ENCODE measurements at regions not wholly inside any gene's neighbourhood (a gene's known extent, or its start where the extent isn't known, plus 50 kb on each side); places are given as distances from the start of the nearest gene placed in this dataset.

DNA sequence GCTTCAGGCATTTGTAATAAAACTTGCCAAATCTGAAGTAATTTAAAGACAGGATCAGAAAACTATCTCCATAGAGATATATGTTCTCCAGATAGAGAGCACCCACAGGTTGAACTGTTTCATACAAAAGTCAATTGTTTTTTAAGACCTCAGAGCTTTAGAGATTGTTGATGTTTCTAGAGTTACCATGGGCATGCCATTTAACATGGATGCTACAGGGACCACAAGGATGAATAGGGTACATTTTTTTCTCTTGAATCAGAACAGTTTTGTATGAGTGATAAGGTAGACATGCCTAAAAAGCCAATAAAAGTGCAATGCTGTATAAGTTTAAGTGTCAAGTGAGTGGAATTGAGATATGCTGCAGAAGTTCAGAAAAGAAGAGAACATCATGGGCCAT, 511.0 kb upstream of the CAMK1G start:
- H2AFZ ChIP-seq (ENCODE audit: low read length) = no peak overlapping the region
- no peak overlapping the region for H3K4me2 ChIP-seq (ENCODE audit: low read length)
- H3K36me3 ChIP-seq (ENCODE audit: insufficient read depth, low read length) = no peaks in the 10 kb centered on the region
- H3K79me2 ChIP-seq (ENCODE audit: insufficient read depth, low read depth, low read length) = no peaks in the 10 kb centered on the region
- DNase-seq (ENCODE audit: low spot score) = no peak
- H3K9me3 ChIP-seq (ENCODE audit: low read length) = no peaks in the 10 kb centered on the region
- no peaks in the 10 kb centered on the region for H3K9me2 ChIP-seq (ENCODE audit: insufficient read depth, low read length)
- no peaks in the 10 kb centered on the region for H3K4me1 ChIP-seq (ENCODE audit: insufficient read depth, low read length, poor library complexity, severe bottlenecking)
- H3K27ac ChIP-seq (ENCODE audit: low read depth, low read length, poor library complexity, severe bottlenecking) = no peak overlapping the region
- TF ChIP-seq, protein P1, sequence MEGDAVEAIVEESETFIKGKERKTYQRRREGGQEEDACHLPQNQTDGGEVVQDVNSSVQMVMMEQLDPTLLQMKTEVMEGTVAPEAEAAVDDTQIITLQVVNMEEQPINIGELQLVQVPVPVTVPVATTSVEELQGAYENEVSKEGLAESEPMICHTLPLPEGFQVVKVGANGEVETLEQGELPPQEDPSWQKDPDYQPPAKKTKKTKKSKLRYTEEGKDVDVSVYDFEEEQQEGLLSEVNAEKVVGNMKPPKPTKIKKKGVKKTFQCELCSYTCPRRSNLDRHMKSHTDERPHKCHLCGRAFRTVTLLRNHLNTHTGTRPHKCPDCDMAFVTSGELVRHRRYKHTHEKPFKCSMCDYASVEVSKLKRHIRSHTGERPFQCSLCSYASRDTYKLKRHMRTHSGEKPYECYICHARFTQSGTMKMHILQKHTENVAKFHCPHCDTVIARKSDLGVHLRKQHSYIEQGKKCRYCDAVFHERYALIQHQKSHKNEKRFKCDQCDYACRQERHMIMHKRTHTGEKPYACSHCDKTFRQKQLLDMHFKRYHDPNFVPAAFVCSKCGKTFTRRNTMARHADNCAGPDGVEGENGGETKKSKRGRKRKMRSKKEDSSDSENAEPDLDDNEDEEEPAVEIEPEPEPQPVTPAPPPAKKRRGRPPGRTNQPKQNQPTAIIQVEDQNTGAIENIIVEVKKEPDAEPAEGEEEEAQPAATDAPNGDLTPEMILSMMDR (conservative IDR thresholded peaks at IDR 0.05; ENCODE audit: low read length) = no peak
- no peak for TF ChIP-seq EZH2phosphoT487 (IDR thresholded peaks at IDR 0.05; ENCODE audit: borderline replicate concordance, low read depth, low read length)
- intact Hi-C loops (cut with micrococcal nuclease; ENCODE audit: unreplicated experiment) = no loop called here
- no peak overlapping the region for H3K4me3 ChIP-seq (ENCODE audit: low read depth, low read length, poor library complexity, severe bottlenecking)
- no TSS peak for BruUV-seq (replicated peaks)
- POLR2A ChIA-PET = no interaction called here
- CTCF ChIA-PET (ENCODE audit: unreplicated experiment) = no interaction called here
- no peaks in the 10 kb centered on the region for H4K20me1 ChIP-seq (ENCODE audit: insufficient read depth, low read length)

DNA sequence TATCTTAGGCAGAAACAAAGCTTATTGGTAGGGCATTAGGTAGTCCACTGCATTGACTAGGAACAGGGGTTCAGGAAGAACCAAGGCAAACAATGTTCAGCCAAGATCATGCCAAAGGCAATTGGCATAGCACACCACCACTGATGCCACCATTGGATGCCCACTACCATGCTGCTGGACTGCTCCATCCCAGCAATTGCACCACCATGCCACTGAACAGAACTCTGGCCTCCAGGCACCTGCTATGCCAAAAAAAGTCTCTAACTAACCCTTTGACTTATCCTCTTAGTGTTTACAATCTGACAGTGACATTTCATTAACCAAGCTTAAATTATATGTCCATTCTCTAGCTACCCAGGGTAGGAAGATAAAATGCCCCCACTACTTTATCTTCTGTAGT, 509.6 kb upstream of the CAMK1G start:
- ChIA-PET CTCF (ENCODE audit: unreplicated experiment) (no interaction called here), POLR2A (no interaction called here)
- H4K20me1 ChIP-seq (ENCODE audit: insufficient read depth, low read length) = no peaks in the 10 kb centered on the region
- H3K4me3 ChIP-seq (ENCODE audit: low read depth, low read length, poor library complexity, severe bottlenecking) = no peak overlapping the region
- H3K79me2 ChIP-seq (ENCODE audit: insufficient read depth, low read depth, low read length) = no peaks in the 10 kb centered on the region
- DNase-seq (ENCODE audit: low spot score) = no peak
- no peaks in the 10 kb centered on the region for H3K9me2 ChIP-seq (ENCODE audit: insufficient read depth, low read length)
- BruUV-seq (replicated peaks) = no TSS peak
- H3K4me1 ChIP-seq (ENCODE audit: insufficient read depth, low read length, poor library complexity, severe bottlenecking) = no peaks in the 10 kb centered on the region
- no peak overlapping the region for H3K4me2 ChIP-seq (ENCODE audit: low read length)
- no peak overlapping the region for H2AFZ ChIP-seq (ENCODE audit: low read length)
- no peaks in the 10 kb centered on the region for H3K36me3 ChIP-seq (ENCODE audit: insufficient read depth, low read length)
- no peak overlapping the region for H3K27ac ChIP-seq (ENCODE audit: low read depth, low read length, poor library complexity, severe bottlenecking)
- no peaks in the 10 kb centered on the region for H3K9me3 ChIP-seq (ENCODE audit: low read length)
- TF ChIP-seq, protein P1 (conservative IDR thresholded peaks at IDR 0.05; ENCODE audit: low read length) = no peak
- TF ChIP-seq EZH2phosphoT487 (IDR thresholded peaks at IDR 0.05; ENCODE audit: borderline replicate concordance, low read depth, low read length) = no peak
- intact Hi-C loops (cut with micrococcal nuclease; ENCODE audit: unreplicated experiment) = no loop called here

DNA sequence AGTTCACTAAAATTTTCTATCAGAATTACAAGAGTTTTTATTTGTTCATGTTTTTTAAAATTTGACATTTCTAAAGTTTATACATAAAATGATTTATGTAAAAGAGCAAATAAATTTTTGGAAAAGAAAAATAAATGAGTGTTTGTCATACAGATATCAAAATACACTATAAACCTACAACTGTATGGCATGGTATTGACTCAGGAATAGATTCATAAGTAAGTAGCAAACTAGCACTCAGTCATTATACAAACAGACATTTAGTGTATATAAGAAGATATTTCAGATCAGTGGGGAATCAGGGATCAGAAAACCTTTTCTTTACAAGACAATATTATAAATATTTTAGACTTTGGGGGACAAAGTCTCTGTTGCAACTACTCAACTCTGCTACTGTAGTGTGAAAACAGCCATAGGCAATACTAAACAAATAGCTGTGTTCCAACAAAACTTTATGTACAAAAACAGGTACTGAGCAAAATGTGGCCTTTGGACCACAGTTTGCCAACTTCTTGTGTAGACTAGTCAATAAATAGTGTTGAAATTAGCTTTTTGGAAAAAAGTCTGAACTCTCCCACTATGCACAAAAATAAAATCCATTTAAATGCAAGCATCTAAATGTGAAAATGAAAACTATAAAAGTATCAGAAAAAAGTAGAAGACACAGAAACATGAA, 508.8 kb upstream of the CAMK1G start:
- H3K4me3 ChIP-seq (ENCODE audit: low read depth, low read length, poor library complexity, severe bottlenecking) = no peak overlapping the region
- no peak overlapping the region for H3K27ac ChIP-seq (ENCODE audit: low read depth, low read length, poor library complexity, severe bottlenecking)
- no peak overlapping the region for H2AFZ ChIP-seq (ENCODE audit: low read length)
- ChIA-PET CTCF (ENCODE audit: unreplicated experiment) (no interaction called here), POLR2A (interaction anchor here (0.6 to 0.7 kb wide), 2 partner anchors 16 to 1620 kb away, joined by 3 to 4 read pairs; no protein-coding TSS in a partner anchor)
- intact Hi-C loops (cut with micrococcal nuclease; ENCODE audit: unreplicated experiment) = no loop called here
- H3K9me2 ChIP-seq (ENCODE audit: insufficient read depth, low read length) = no peaks in the 10 kb centered on the region
- no peaks in the 10 kb centered on the region for H3K9me3 ChIP-seq (ENCODE audit: low read length)
- H3K79me2 ChIP-seq (ENCODE audit: insufficient read depth, low read depth, low read length) = no peaks in the 10 kb centered on the region
- H3K4me1 ChIP-seq (ENCODE audit: insufficient read depth, low read length, poor library complexity, severe bottlenecking) = no peaks in the 10 kb centered on the region
- no peaks in the 10 kb centered on the region for H4K20me1 ChIP-seq (ENCODE audit: insufficient read depth, low read length)
- DNase-seq (ENCODE audit: low spot score) = no peak
- BruUV-seq (replicated peaks) = no TSS peak
- TF ChIP-seq EZH2phosphoT487 (IDR thresholded peaks at IDR 0.05; ENCODE audit: borderline replicate concordance, low read depth, low read length) = no peak
- TF ChIP-seq, protein P1 (conservative IDR thresholded peaks at IDR 0.05; ENCODE audit: low read length) = no peak
- no peaks in the 10 kb centered on the region for H3K36me3 ChIP-seq (ENCODE audit: insufficient read depth, low read length)
- no peak overlapping the region for H3K4me2 ChIP-seq (ENCODE audit: low read length)
